ENCODE measurements at regions not wholly inside any gene's neighbourhood (a gene's known extent, or its start where the extent isn't known, plus 50 kb on each side); places are given as distances from the start of the nearest gene placed in this dataset.

DNA sequence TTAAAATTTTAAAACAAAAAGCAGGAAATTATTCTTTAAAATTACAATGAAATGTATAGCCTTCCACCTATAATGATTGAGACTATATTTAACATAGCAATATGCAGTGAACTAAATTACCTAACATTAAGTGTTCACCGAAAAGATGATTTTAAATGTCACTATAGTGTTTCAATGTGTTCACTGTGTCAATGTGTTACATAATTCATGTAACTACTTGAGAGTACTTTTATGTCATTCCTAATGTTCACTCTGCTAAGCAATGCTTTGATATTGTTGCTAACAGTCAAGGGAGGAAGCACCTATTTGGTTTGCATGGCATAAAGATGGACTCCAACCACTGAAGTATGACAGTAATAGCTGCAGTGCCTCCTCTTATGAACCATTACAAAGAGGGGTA, 629.8 kb upstream of the C9orf72 start:
- TF ChIP-seq, protein P1, sequence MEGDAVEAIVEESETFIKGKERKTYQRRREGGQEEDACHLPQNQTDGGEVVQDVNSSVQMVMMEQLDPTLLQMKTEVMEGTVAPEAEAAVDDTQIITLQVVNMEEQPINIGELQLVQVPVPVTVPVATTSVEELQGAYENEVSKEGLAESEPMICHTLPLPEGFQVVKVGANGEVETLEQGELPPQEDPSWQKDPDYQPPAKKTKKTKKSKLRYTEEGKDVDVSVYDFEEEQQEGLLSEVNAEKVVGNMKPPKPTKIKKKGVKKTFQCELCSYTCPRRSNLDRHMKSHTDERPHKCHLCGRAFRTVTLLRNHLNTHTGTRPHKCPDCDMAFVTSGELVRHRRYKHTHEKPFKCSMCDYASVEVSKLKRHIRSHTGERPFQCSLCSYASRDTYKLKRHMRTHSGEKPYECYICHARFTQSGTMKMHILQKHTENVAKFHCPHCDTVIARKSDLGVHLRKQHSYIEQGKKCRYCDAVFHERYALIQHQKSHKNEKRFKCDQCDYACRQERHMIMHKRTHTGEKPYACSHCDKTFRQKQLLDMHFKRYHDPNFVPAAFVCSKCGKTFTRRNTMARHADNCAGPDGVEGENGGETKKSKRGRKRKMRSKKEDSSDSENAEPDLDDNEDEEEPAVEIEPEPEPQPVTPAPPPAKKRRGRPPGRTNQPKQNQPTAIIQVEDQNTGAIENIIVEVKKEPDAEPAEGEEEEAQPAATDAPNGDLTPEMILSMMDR (IDR thresholded peaks at IDR 0.05; ENCODE audit: low read depth, low read length), result no peak
- no peak for DNase-seq (ENCODE audit: extremely low read depth, low read depth)

GRCh38 chr9:28206280-28206679, 633.0 kb upstream of the C9orf72 start:
- no peak for DNase-seq (ENCODE audit: extremely low read depth, low read depth)
- TF ChIP-seq, protein P1 (IDR thresholded peaks at IDR 0.05; ENCODE audit: low read depth, low read length), result no peak

DNA sequence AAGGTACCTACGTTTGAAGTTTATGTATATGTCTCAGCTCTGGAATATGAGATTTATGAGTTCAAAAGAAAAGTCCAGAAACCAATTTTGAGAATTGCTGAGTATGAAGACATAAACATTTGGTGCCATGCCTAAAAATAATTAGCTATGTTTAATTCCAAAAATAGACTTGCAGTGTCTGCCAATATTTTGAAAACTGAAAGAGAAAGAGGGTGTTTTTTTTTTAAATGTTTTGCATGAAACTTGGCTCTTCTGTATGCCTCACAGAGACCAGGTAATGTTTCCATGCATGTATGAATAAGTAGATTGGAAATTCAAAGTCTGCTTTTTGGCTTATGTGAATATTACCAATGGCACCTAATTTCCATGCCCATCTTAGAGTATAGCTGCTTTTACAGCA, 634.4 kb upstream of the C9orf72 start:
- DNase-seq (ENCODE audit: extremely low read depth, low read depth), result no peak
- TF ChIP-seq, protein P1 (IDR thresholded peaks at IDR 0.05; ENCODE audit: low read depth, low read length), result no peak

DNA sequence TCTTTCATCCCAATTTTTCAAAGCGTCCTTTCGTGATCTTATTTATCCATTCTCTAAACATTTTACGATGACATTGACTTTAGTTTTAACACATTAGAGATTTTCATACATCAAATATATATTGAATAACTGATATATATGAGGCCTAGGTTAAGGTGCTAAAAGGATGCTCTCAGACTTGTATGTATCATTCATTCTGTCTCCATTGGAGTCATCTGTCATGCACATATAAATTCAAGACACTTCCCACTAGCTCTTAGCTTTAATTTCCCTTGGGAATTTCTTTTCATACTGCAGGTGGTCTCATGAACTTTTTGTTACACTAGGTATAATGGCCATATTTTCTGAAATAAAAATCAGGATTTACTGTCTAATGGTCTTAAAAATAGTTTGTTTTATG, 635.8 kb upstream of the C9orf72 start:
- TF ChIP-seq, protein P1 (IDR thresholded peaks at IDR 0.05; ENCODE audit: low read depth, low read length), result no peak
- no peak for DNase-seq (ENCODE audit: extremely low read depth, low read depth)

- DNase-seq (ENCODE audit: extremely low read depth, low read depth), result peak; percentile 7
- TF ChIP-seq, protein P1 (IDR thresholded peaks at IDR 0.05; ENCODE audit: low read depth, low read length), result no peak
Measured at GRCh38 chr9:28212979-28213378, 639.7 kb upstream of the C9orf72 start.

DNA sequence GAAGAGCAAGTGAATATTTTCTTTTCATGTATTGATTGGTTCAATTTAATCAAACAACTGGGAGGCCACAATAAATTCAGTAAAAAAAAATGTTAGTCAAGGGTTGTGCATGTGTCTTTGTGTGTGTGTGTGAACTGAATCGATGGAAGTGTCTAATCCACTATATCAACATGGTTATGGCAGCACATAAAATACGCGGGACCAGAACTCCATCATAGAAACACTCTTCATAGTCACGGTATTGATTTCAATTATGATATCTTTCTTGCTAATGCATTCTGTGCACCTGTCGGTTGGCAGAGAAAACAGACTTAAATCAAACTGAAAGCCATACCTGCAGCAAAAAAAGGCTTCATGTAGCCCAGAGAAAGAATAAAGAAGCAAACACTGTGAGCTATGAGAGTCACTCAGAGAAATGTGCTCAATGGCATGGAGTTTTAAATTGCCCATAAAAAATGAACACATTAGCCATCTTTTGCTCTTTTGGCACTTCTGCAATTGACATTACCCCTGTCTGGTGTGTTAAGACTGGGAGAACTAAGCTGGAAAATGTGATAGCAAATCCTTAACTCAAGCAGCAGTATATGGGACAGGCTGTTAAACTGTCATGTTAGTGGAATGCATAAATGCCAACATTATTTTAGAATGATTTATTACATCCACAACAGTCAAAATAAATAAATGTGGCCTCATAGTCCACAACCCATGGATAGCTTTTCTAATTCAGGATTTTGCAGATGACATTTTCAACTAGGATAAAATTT, 642.4 kb upstream of the C9orf72 start:
- TF ChIP-seq, protein P1 (IDR thresholded peaks at IDR 0.05; ENCODE audit: low read depth, low read length), result no peak
- DNase-seq (ENCODE audit: extremely low read depth, low read depth), result no peak

GRCh38 chr9:28232686-28233085, 659.4 kb upstream of the C9orf72 start:
- no peak for DNase-seq (ENCODE audit: extremely low read depth, low read depth)
- TF ChIP-seq, protein P1 (IDR thresholded peaks at IDR 0.05; ENCODE audit: low read depth, low read length), result no peak

Measured in AG09319 (cell line).